ENCODE measurements at regions not wholly inside any gene's neighbourhood (a gene's known extent, or its start where the extent isn't known, plus 50 kb on each side); places are given as distances from the start of the nearest gene placed in this dataset.

DNA sequence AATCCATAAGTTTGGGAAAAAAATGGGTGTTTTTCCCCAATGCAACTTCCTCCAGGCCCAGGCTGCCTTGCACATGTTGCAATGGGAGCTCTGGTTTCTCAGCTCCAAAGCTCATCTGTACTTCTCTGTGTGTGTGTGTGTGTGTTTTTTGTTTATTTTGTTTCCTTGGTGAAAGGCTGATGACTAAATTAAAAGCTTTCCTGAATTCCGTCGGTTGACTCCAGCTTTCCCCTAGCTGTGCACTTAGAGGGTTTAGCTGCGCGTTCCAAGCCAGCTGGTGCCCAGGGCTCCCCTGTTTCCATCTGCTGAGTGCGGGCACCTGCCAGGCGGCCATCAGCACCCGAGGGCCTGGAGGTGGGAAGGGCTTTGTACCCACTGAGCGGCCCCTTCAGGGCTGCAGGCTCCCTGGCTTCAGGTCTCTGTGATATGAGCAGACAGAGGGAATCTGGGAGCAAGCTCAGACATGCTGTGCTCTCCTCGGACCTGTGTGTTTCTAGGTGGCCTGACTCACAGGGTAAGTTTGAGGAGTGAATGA, 129.1 kb upstream of the SOX1 start:
- TF ChIP-seq, protein P1, sequence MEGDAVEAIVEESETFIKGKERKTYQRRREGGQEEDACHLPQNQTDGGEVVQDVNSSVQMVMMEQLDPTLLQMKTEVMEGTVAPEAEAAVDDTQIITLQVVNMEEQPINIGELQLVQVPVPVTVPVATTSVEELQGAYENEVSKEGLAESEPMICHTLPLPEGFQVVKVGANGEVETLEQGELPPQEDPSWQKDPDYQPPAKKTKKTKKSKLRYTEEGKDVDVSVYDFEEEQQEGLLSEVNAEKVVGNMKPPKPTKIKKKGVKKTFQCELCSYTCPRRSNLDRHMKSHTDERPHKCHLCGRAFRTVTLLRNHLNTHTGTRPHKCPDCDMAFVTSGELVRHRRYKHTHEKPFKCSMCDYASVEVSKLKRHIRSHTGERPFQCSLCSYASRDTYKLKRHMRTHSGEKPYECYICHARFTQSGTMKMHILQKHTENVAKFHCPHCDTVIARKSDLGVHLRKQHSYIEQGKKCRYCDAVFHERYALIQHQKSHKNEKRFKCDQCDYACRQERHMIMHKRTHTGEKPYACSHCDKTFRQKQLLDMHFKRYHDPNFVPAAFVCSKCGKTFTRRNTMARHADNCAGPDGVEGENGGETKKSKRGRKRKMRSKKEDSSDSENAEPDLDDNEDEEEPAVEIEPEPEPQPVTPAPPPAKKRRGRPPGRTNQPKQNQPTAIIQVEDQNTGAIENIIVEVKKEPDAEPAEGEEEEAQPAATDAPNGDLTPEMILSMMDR (IDR thresholded peaks at IDR 0.05; ENCODE audit: control extremely low read depth, extremely low read depth, low read depth, missing control alignments), result no peak
- ChIA-PET CTCF (no interaction called here), POLR2A (no interaction called here)
- DNase-seq (ENCODE audit: extremely low spot score), result no peak

DNA sequence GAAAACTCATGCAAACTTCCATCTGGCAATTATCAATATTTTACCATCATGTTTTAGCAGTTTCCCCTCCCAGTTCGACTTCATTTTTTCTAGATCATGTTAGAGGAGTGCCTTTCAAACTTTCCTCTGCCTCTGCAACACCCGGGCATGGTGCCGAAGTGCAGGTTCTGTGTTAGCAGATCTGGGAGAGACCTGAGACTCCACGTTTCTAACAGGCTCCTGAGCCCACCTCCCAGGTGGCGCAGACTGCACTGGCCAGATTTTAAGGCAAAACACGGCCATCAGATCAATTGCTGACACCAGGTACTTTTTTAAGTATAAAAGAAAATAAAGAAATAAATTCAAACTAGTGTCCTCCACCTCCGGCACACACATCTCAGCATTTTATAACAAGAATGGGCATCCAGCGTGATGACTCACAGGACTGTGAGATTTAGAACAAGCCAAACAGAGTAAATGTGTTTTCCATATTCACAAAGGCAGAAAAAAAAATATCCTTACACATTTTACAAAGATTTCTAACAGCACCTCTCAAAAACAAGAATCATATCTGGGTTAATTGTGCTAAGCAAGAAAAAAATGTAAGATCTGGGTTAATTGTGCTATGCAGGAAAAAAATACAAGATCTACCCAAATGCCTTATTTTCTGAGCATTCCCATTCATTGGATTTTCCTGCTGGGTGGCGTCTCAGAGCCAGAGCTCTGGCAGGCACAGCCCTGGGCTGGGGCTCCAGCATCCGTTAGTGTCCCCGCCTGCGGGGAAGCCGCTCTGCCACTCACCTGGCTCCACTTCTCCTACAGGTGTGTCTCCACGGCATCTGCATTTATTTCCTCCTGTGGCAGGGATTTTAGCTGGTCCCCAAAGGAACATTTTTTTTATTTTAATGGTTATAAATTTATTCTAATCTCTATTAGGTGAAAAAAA, 127.9 kb upstream of the SOX1 start:
- TF ChIP-seq, protein P1 (IDR thresholded peaks at IDR 0.05; ENCODE audit: control extremely low read depth, extremely low read depth, low read depth, missing control alignments), result no peak

DNA sequence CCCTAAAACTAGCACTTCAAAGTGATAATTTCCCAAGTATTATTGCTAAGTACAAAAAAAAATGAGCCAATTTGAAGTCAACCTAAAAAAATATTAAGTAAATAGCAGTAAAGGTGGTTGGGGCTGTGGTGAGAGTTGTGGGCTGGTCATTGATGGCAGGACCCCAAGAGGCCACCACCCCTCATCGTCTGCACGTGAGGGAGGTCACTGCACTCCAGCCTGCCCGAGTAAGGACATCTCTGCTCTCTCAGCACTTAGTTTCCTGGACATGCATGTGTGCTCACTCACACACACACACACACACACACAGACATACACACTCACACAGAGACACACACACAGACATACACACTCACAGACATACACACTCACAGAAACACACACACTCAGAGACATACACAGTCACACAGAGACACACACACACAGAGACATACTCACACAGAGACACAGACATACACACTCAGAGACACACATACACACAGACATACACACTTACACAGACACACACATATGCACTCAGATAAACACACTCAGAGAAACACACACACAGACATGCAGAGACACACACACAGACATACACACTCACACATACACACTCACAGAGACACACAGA, 127.2 kb upstream of the SOX1 start:
- ChIA-PET CTCF (no interaction called here), POLR2A (no interaction called here)
- DNase-seq (ENCODE audit: extremely low spot score), result no peak

More for the DNA sequence above, 127.9 kb upstream of the SOX1 start:
- ChIA-PET CTCF (no interaction called here), POLR2A (no interaction called here)
- no peak for DNase-seq (ENCODE audit: extremely low spot score)

DNA sequence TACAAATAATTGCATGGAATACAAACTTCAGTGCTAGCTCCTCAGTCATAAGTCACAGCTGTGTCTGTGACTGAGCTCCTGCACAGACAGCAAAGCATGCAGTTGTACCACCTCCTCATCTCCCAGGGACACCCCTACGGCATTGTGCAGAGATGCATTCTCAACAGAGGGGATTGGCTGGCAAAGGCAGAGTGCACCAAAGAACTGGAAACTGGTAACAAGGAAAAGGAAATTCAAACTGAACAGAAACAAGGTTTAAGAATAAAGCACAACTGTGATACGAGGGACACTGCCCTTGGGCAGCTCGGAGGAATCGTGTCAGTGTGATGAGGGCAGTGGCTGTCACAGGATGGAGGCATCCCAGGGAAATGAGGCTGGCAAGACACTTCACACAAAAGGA, 126.1 kb upstream of the SOX1 start:
- DNase-seq (ENCODE audit: extremely low spot score), result no peak
- CTCF ChIA-PET, result no interaction called here
- TF ChIP-seq, protein P1 (IDR thresholded peaks at IDR 0.05; ENCODE audit: control extremely low read depth, extremely low read depth, low read depth, missing control alignments), result no peak
- POLR2A ChIA-PET, result no interaction called here

More for the DNA sequence above, 127.2 kb upstream of the SOX1 start:
- TF ChIP-seq, protein P1 (IDR thresholded peaks at IDR 0.05; ENCODE audit: control extremely low read depth, extremely low read depth, low read depth, missing control alignments), result no peak

DNA sequence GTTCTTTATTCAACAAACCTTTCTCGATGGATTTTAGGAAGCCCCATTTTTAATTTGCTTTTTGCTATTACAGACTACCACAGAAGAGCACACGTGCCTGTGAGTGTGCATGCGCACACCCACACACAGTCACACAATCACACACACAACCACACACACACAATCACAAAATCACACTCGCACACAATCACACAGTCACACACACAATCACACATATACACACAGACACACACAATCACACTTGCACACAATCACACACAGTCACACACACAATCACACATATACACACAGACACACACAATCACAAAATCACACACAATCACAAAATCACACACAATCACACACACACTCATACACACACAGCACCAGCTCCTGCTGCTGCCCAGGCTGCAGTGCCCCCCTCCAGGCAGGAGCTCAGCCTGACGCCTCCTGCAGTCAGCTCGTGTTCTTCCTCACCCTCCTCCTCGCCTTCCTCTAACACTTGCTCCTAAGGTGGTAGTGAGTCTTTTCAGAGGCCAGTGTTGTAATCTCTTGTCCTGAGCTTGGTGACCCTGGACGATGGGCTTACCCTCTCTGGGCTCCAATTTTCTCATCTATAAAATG, 125.0 kb upstream of the SOX1 start:
- DNase-seq (ENCODE audit: extremely low spot score), result no peak
- ChIA-PET POLR2A (no interaction called here), CTCF (no interaction called here)
- TF ChIP-seq, protein P1 (IDR thresholded peaks at IDR 0.05; ENCODE audit: control extremely low read depth, extremely low read depth, low read depth, missing control alignments), result no peak

DNA sequence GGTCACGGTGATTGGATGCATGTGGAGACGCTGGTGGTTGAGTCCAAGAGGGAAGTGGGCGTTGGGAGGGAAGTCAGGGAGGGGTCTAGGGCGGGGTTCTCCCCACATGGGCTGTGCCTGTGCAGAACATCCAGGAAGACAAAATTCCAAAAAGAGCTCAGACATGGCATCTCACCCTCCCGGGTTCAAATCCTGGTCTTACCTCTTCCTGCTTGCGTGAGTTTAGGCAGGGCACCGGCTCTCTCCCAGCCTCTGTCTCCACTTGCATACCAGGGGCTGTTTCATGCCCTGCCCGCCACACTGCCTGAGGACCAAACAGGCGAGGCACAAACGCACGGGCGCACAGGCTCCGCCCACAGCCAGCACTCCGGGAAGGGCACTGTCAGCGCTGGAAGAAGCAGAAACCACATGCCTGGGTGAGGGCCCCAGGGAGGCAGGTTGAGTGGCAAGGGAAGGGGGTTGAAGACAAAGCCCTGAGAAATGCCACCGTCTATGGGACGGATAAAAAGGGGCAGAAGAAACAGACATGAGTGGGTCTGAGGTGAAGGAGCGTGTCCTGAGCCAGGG, 123.6 kb upstream of the SOX1 start:
- TF ChIP-seq, protein P1 (IDR thresholded peaks at IDR 0.05; ENCODE audit: control extremely low read depth, extremely low read depth, low read depth, missing control alignments), result no peak
- no peak for DNase-seq (ENCODE audit: extremely low spot score)
- POLR2A ChIA-PET, result no interaction called here
- CTCF ChIA-PET, result no interaction called here

Data from GM10248 (cell line).